A549 (cell line): ENCODE measurements at regions not wholly inside any gene's neighbourhood (a gene's known extent, or its start where the extent isn't known, plus 50 kb on each side); places are given as distances from the start of the nearest gene placed in this dataset.

ENCODE experiments used
- ATAC-seq, 2 experiments: fragments of 200-7000 bp in 1 of 2; fragments of >200 bp in 1 of 2; cut with Nextera tagmentation in 1 of 2; cut with Tn5 transposase in 1 of 2; 3 replicates each; pipeline versions ENCODE4 v1.8.0 to v1.9.1; 2018 to 2020; ENCODE audit warnings: mild to moderate bottlenecking in 1 of 2, moderate library complexity in 1 of 2
- CTCF ChIA-PET: fragments of 300-600 bp; sonication (Branson Sonifier 250); formaldehyde crosslinking; extraction: SDS; loops from one replicate; lab custom pipeline; 2021; ENCODE audit warnings: antibody characterized with exemption, inconsistent platforms; lab: Yijun Ruan, JAX
- POLR2A ChIA-PET: fragments of 350-600 bp; formaldehyde crosslinking; extraction: SDS; loops from one replicate; lab custom pipeline; 2021; ENCODE audit warnings: antibody characterized with exemption, inconsistent platforms; lab: Yijun Ruan, JAX
- DNase-seq, 2 experiments: peaks; one replicate each; pipeline versions ENCODE4 v3.0.0 to v3.0.0-alpha.2; 2011 to 2016; ENCODE audit warnings: low read depth in 1 of 2, low spot score in 1 of 2
- FAIRE-seq: peaks from 2 replicates; lab custom pipeline; 2011; peaks lifted over from hg19 to GRCh38; lab: Jason Lieb, UNC
- H3K27ac ChIP-seq, 2 experiments: fragments of >200 bp; sonication (Bioruptor Twin); formaldehyde crosslinking; 3 replicates each; pipeline ENCODE4 v1.5.1; 2016 to 2017
- H3K4me1 ChIP-seq: fragments of >200 bp; sonication (Bioruptor Twin); formaldehyde crosslinking; 3 replicates; pipeline ENCODE4 v1.6.1; 2016
- H3K4me2 ChIP-seq: fragments of >200 bp; sonication (Bioruptor Twin); formaldehyde crosslinking; 3 replicates; pipeline ENCODE4 v1.6.1; 2016
- H3K4me3 ChIP-seq: fragments of >200 bp; sonication (Bioruptor Twin); formaldehyde crosslinking; 3 replicates; pipeline ENCODE4 v1.5.1; 2016
- H3K9me3 ChIP-seq: fragments of >200 bp; sonication (Bioruptor Twin); formaldehyde crosslinking; 3 replicates; pipeline ENCODE4 v1.6.1; 2016
- CBX2 ChIP-seq: fragments of 200-600 bp; sonication (generic); IDR thresholded peaks from 2 replicates; pipeline ENCODE4 v1.6.1; 2016; ENCODE audit warnings: low read depth, mild to moderate bottlenecking, borderline replicate concordance
- CBX8 ChIP-seq: fragments of 200-600 bp; sonication (generic); IDR thresholded peaks from 2 replicates; pipeline ENCODE4 v1.6.1; 2016
- EHF ChIP-seq: fragments of 250-450 bp; sonication (Bioruptor Pico); IDR thresholded peaks from 2 replicates; pipeline ENCODE4 v1.5.0; 2020; ENCODE audit warnings: mild to moderate bottlenecking
- ELK1 ChIP-seq: fragments of 150-350 bp; IDR thresholded peaks from 2 replicates; pipeline ENCODE4 v1.6.1; 2014; ENCODE audit warnings: low read depth, mild to moderate bottlenecking, low read length
- ESRRA ChIP-seq: fragments of 150-350 bp; IDR thresholded peaks from 2 replicates; pipeline ENCODE4 v1.6.1; 2014; ENCODE audit warnings: mild to moderate bottlenecking, low read length, borderline replicate concordance
- FOSL2 ChIP-seq, 2 experiments: fragments of 450-650 bp in 1 of 2; fragments of >200 bp in 1 of 2; sonication (Bioruptor Twin) in 1 of 2; formaldehyde crosslinking; IDR thresholded peaks; 2 replicates each; pipeline versions ENCODE4 v1.5.0 to v1.6.1; 2016 to 2020; ENCODE audit warnings: mild to moderate bottlenecking in 1 of 2, moderate library complexity in 1 of 2
- HES2 ChIP-seq: fragments of >200 bp; sonication (Bioruptor Twin); formaldehyde crosslinking; IDR thresholded peaks from 2 replicates; pipeline ENCODE4 v1.6.1; 2016
- HOXB13 ChIP-seq: fragments of 250-450 bp; sonication (Bioruptor Pico); IDR thresholded peaks from 2 replicates; pipeline ENCODE4 v1.5.0; 2020; ENCODE audit warnings: low read depth, mild to moderate bottlenecking, moderate library complexity
- JUNB ChIP-seq: fragments of >200 bp; sonication (Bioruptor Twin); formaldehyde crosslinking; IDR thresholded peaks from 2 replicates; pipeline ENCODE4 v1.6.1; 2016
- KDM5A ChIP-seq: fragments of 200-600 bp; sonication (generic); IDR thresholded peaks from 2 replicates; pipeline ENCODE4 v1.6.1; 2016; ENCODE audit warnings: antibody characterized with exemption, mild to moderate bottlenecking
- MAFK ChIP-seq: fragments of 450-650 bp; IDR thresholded peaks from 2 replicates; pipeline ENCODE4 v1.6.1; 2014; ENCODE audit not compliant: partially characterized antibody
- MAZ ChIP-seq: fragments of 150-350 bp; IDR thresholded peaks from 2 replicates; pipeline ENCODE4 v1.6.1; 2014; ENCODE audit warnings: antibody characterized with exemption, low read depth, low read length, borderline replicate concordance
- MYC ChIP-seq: IDR thresholded peaks from 2 replicates; pipeline ENCODE4 v1.6.1; 2012; ENCODE audit warnings: mild to moderate bottlenecking, inconsistent platforms, low read length, improper control_type of control experiment, borderline replicate concordance
- NFE2L2 ChIP-seq: fragments of 150-350 bp; conservative IDR thresholded peaks from 2 replicates; pipeline ENCODE4 v1.6.1; 2014; ENCODE audit warnings: low read length
- NPAS2 ChIP-seq: fragments of 250-450 bp; sonication (Bioruptor Pico); IDR thresholded peaks from 2 replicates; pipeline ENCODE4 v1.8.0; 2022; ENCODE audit warnings: mild to moderate bottlenecking, moderate library complexity, borderline replicate concordance
- PHF8 ChIP-seq: fragments of 200-600 bp; sonication (generic); IDR thresholded peaks from 2 replicates; pipeline ENCODE4 v1.6.1; 2016; ENCODE audit warnings: low read depth, mild to moderate bottlenecking, antibody characterized with exemption, moderate library complexity, borderline replicate concordance
- POLR2A ChIP-seq: IDR thresholded peaks from 2 replicates; pipeline ENCODE4 v1.6.1; 2012; ENCODE audit warnings: mild to moderate bottlenecking, low read length
- POLR2AphosphoS2 ChIP-seq: conservative IDR thresholded peaks from 2 replicates; pipeline ENCODE4 v1.6.1; 2012; ENCODE audit warnings: low read length, improper control_type of control experiment, inconsistent platforms
- RCOR1 ChIP-seq: fragments of 150-350 bp; IDR thresholded peaks from 2 replicates; pipeline ENCODE4 v1.6.1; 2014; ENCODE audit warnings: antibody characterized with exemption, low read length, low read depth
- REST ChIP-seq: fragments of 200-600 bp; sonication (generic); IDR thresholded peaks from 2 replicates; pipeline ENCODE4 v1.6.1; 2016; ENCODE audit warnings: antibody characterized with exemption, mild to moderate bottlenecking, moderate library complexity
- RFX5 ChIP-seq: fragments of 450-650 bp; IDR thresholded peaks from 2 replicates; pipeline ENCODE4 v1.7.1; 2014; ENCODE audit warnings: antibody characterized with exemption, mild to moderate bottlenecking, moderate library complexity
- SMC3 ChIP-seq: fragments of >200 bp; sonication (Bioruptor Twin); formaldehyde crosslinking; IDR thresholded peaks from 3 replicates; pipeline ENCODE4 v1.6.1; 2018; ENCODE audit warnings: inconsistent platforms
- ZFP36 ChIP-seq: fragments of 450-650 bp; IDR thresholded peaks from 2 replicates; pipeline ENCODE4 v1.6.1; 2014; ENCODE audit warnings: borderline replicate concordance; ENCODE audit not compliant: partially characterized antibody
- ZNF302 ChIP-seq: fragments of 250-450 bp; sonication (Bioruptor Pico); IDR thresholded peaks from 2 replicates; pipeline ENCODE4 v1.9.0; 2021; ENCODE audit warnings: inconsistent platforms, mild to moderate bottlenecking, moderate library complexity
- WGBS: methylation state at CpG from one replicate; pipeline ENCODE4 v1.1.6; 2017; ENCODE audit errors: missing lambda C conversion rate; 5-methylcytosine and 5-hydroxymethylcytosine counted together
- TF ChIP-seq, protein P1 (sequence below): fragments of 250-450 bp; sonication (Bioruptor Pico); IDR thresholded peaks from 2 replicates; pipeline ENCODE4 v1.5.0; 2020; ENCODE audit warnings: low read depth, mild to moderate bottlenecking, moderate library complexity
- TF ChIP-seq, protein P2 (sequence below): fragments of 450-650 bp; IDR thresholded peaks from 2 replicates; pipeline ENCODE4 v1.6.1; 2014; ENCODE audit warnings: antibody characterized with exemption
- TF ChIP-seq, protein P3 (sequence below): fragments of >200 bp; sonication (Bioruptor Twin); formaldehyde crosslinking; IDR thresholded peaks from 3 replicates; pipeline ENCODE4 v1.6.1; 2016

DNA sequence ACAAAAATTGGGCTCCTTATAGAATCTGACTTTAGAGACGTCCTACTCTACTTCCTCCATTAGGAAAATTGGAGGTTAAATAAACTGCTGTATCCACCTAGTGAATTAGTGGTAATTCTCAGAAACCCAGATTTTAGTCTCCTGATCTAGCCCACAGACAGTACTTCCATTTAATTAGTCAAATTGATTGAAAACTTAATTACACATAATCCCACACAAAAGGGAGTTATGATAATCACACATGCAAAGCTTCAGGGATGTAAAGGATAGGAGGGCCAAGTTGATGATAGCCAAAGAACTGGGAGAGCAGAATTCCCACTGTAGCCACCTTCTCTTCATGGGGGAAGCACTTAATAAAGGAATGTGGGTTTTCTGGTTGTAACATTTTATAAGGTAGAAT lies 471.9 kb downstream of the TMEM182 start (continued):
- TF ChIP-seq, protein P1, sequence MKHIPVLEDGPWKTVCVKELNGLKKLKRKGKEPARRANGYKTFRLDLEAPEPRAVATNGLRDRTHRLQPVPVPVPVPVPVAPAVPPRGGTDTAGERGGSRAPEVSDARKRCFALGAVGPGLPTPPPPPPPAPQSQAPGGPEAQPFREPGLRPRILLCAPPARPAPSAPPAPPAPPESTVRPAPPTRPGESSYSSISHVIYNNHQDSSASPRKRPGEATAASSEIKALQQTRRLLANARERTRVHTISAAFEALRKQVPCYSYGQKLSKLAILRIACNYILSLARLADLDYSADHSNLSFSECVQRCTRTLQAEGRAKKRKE (CRISPR knock-in tag) = no peak
- no peak for TF ChIP-seq CBX8
- TF ChIP-seq CBX2 = no peak
- TF ChIP-seq SMC3 = no peak
- no peak for TF ChIP-seq RCOR1
- TF ChIP-seq JUNB = no peak
- TF ChIP-seq ESRRA = no peak
- no peak for TF ChIP-seq REST

- DNase-seq (no peak), ATAC-seq (no peak), FAIRE-seq (no peak)
- TF ChIP-seq ZNF302 (no peak), MAFK (no peak), KDM5A (no peak), ZFP36 (no peak), POLR2AphosphoS2 (no peak), POLR2A (no peak), MYC (no peak)
- ChIA-PET CTCF (no interaction called here), POLR2A (no interaction called here)
- 0% methylated on average over 1 of the region's 1 CpG for WGBS
- Histone ChIP-seq H3K9me3 (no peaks in the 10 kb centered on the region), H3K27ac (no peak overlapping the region), H3K4me3 (no peak overlapping the region), H3K4me2 (no peak overlapping the region), H3K4me1 (no peaks in the 10 kb centered on the region)
Measured at GRCh38 chr2:103235283-103235682, 473.5 kb downstream of the TMEM182 start.

GRCh38 chr2:103249462-103249861 lies 487.6 kb downstream of the TMEM182 start:
- no peaks in the 10 kb centered on the region for H3K9me3 ChIP-seq
- no peak overlapping the region for H3K27ac ChIP-seq
- no peaks in the 10 kb centered on the region for H3K4me1 ChIP-seq
- POLR2A ChIA-PET = no interaction called here
- CTCF ChIA-PET = no interaction called here
- H3K4me2 ChIP-seq = no peak overlapping the region
- DNase-seq (no peak), ATAC-seq (no peak), FAIRE-seq (no peak)
- no peak overlapping the region for H3K4me3 ChIP-seq
- WGBS = 2% methylated on average over 4 of the region's 4 CpGs
- TF ChIP-seq POLR2A = no peak
- TF ChIP-seq HOXB13 (CRISPR knock-in tag) = no peak
- TF ChIP-seq, protein P2, sequence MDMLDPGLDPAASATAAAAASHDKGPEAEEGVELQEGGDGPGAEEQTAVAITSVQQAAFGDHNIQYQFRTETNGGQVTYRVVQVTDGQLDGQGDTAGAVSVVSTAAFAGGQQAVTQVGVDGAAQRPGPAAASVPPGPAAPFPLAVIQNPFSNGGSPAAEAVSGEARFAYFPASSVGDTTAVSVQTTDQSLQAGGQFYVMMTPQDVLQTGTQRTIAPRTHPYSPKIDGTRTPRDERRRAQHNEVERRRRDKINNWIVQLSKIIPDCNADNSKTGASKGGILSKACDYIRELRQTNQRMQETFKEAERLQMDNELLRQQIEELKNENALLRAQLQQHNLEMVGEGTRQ = no peak
- TF ChIP-seq CBX8 = no peak
- TF ChIP-seq MAZ = no peak
- no peak for TF ChIP-seq KDM5A
- TF ChIP-seq HES2 = no peak
- no peak for TF ChIP-seq ZNF302
- no peak for TF ChIP-seq EHF (CRISPR knock-in tag)
- no peak for TF ChIP-seq NFE2L2
- no peak for TF ChIP-seq PHF8
- no peak for TF ChIP-seq FOSL2 (IDR thresholded peaks at IDR 0.05)
- TF ChIP-seq FOSL2 (CRISPR knock-in tag; IDR thresholded peaks at IDR 0.05) = no peak
- no peak for TF ChIP-seq RFX5
- no peak for TF ChIP-seq NPAS2 (CRISPR knock-in tag)
- TF ChIP-seq, protein P1 (CRISPR knock-in tag) = no peak
- TF ChIP-seq, protein P3, sequence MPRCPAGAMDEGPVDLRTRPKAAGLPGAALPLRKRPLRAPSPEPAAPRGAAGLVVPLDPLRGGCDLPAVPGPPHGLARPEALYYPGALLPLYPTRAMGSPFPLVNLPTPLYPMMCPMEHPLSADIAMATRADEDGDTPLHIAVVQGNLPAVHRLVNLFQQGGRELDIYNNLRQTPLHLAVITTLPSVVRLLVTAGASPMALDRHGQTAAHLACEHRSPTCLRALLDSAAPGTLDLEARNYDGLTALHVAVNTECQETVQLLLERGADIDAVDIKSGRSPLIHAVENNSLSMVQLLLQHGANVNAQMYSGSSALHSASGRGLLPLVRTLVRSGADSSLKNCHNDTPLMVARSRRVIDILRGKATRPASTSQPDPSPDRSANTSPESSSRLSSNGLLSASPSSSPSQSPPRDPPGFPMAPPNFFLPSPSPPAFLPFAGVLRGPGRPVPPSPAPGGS = no peak
- no peak for TF ChIP-seq ELK1
